HL-60 (cell line): ENCODE measurements at regions not wholly inside any gene's neighbourhood (a gene's known extent, or its start where the extent isn't known, plus 50 kb on each side); places are given as distances from the start of the nearest gene placed in this dataset.

ENCODE experiments used
- CTCF ChIP-seq: IDR thresholded peaks from one replicate; pipeline ENCODE4 v1.5.1; 2011; ENCODE audit warnings: low read length, control low read depth, inconsistent platforms; ENCODE audit not compliant: insufficient read depth
- REST ChIP-seq: IDR thresholded peaks from 2 replicates; pipeline ENCODE4 v1.6.1; 2012; ENCODE audit warnings: low read depth; ENCODE audit not compliant: insufficient replicate concordance

GRCh38 chrX:65894133-65894532 is 145.7 kb downstream of the VSIG4 start:
- TF ChIP-seq CTCF = no peak
- no peak for TF ChIP-seq REST
